ENCODE measurements at regions not wholly inside any gene's neighbourhood (a gene's known extent, or its start where the extent isn't known, plus 50 kb on each side); places are given as distances from the start of the nearest gene placed in this dataset.

GRCh38 chr14:37968664-37969240 lies 239.0 kb upstream of the SSTR1 start:
- ATAC-seq (ENCODE audit: low FRiP score in 2 of 2) (no peak), DNase-seq (no peak)
- Histone ChIP-seq H3K27me3 (no peaks in the 10 kb centered on the region), H3K9me3 (no peaks in the 10 kb centered on the region), H3K36me3 (no peaks in the 10 kb centered on the region), H3K27ac (no peak overlapping the region), H3K4me1 (no peaks in the 10 kb centered on the region), H3K4me3 (no peak overlapping the region)
- TF ChIP-seq POLR2AphosphoS5 (IDR thresholded peaks at IDR 0.05) (no peak), EP300 (IDR thresholded peaks at IDR 0.05) (no peak), POLR2A (IDR thresholded peaks at IDR 0.05) (no peak), CTCF (IDR thresholded peaks at IDR 0.05) (no peak)
- 80 to 89% methylated on average over 3 of the region's 3 CpGs for WGBS, 2 donors

GRCh38 chr14:37969511-37969979 lies 238.2 kb upstream of the SSTR1 start:
- Histone ChIP-seq H3K9me3 (no peaks in the 10 kb centered on the region), H3K27me3 (no peaks in the 10 kb centered on the region), H3K27ac (no peak overlapping the region), H3K36me3 (no peaks in the 10 kb centered on the region), H3K4me3 (no peak overlapping the region), H3K4me1 (no peaks in the 10 kb centered on the region)
- DNase-seq (no peak), ATAC-seq (ENCODE audit: low FRiP score in 2 of 2) (no peak)
- TF ChIP-seq POLR2A (IDR thresholded peaks at IDR 0.05) = no peak
- TF ChIP-seq EP300 (IDR thresholded peaks at IDR 0.05) = no peak
- no peak for TF ChIP-seq POLR2AphosphoS5 (IDR thresholded peaks at IDR 0.05)
- TF ChIP-seq CTCF (IDR thresholded peaks at IDR 0.05) = no peak
- WGBS, 2 donors = 47 to 77% methylated on average over 2 of the region's 2 CpGs

- Histone ChIP-seq H3K36me3 (no peaks in the 10 kb centered on the region), H3K27me3 (no peaks in the 10 kb centered on the region), H3K4me1 (no peaks in the 10 kb centered on the region), H3K4me3 (no peak overlapping the region), H3K9me3 (no peaks in the 10 kb centered on the region), H3K27ac (no peak overlapping the region)
- DNase-seq (no peak), ATAC-seq (ENCODE audit: low FRiP score in 2 of 2) (no peak)
- WGBS, 2 donors = 92 to 96% methylated on average over 4 of the region's 4 CpGs
- TF ChIP-seq EP300 (IDR thresholded peaks at IDR 0.05) (no peak), POLR2A (IDR thresholded peaks at IDR 0.05) (no peak)
Observed at GRCh38 chr14:37970696-37971095, 237.0 kb upstream of the SSTR1 start.

GRCh38 chr14:37972941-37973887 lies 234.5 kb upstream of the SSTR1 start:
- Histone ChIP-seq H3K4me1 (no peaks in the 10 kb centered on the region), H3K9me3 (no peaks in the 10 kb centered on the region), H3K27me3 (no peaks in the 10 kb centered on the region), H3K4me3 (no peak overlapping the region), H3K36me3 (no peaks in the 10 kb centered on the region), H3K27ac (no peak overlapping the region)
- no peak for ATAC-seq (ENCODE audit: low FRiP score in 2 of 2)
- DNase-seq = no peak
- WGBS, 2 donors = 69 to 70% methylated on average over 7 of the region's 7 CpGs
- TF ChIP-seq POLR2A (IDR thresholded peaks at IDR 0.05) (no peak), CTCF (IDR thresholded peaks at IDR 0.05) (no peak), EP300 (IDR thresholded peaks at IDR 0.05) (no peak), POLR2AphosphoS5 (IDR thresholded peaks at IDR 0.05) (no peak)

- no peaks in the 10 kb centered on the region for H3K27me3 ChIP-seq
- 86 to 89% methylated on average over 1 of the region's 1 CpG for WGBS, 2 donors
- H3K9me3 ChIP-seq = no peaks in the 10 kb centered on the region
- DNase-seq (no peak), ATAC-seq (ENCODE audit: low FRiP score in 2 of 2) (no peak)
- no peak for TF ChIP-seq CTCF (IDR thresholded peaks at IDR 0.05)
- TF ChIP-seq POLR2AphosphoS5 (IDR thresholded peaks at IDR 0.05) = no peak
- no peak for TF ChIP-seq POLR2A (IDR thresholded peaks at IDR 0.05)
- TF ChIP-seq EP300 (IDR thresholded peaks at IDR 0.05) = no peak
- no peaks in the 10 kb centered on the region for H3K36me3 ChIP-seq
- no peak overlapping the region for H3K27ac ChIP-seq
- H3K4me3 ChIP-seq = no peak overlapping the region
- H3K4me1 ChIP-seq = no peaks in the 10 kb centered on the region
Observed at GRCh38 chr14:37974421-37974820, 233.3 kb upstream of the SSTR1 start.

Data from upper lobe of left lung (tissue), 6 donors.